GM19324 (cell line): ENCODE measurements at regions not wholly inside any gene's neighbourhood (a gene's known extent, or its start where the extent isn't known, plus 50 kb on each side); places are given as distances from the start of the nearest gene placed in this dataset.
A peak's percentile ranks its signal among the peaks of the same experiment; 100 is the strongest.

Experiments used
- ATAC-seq: cut with Tn5 transposase; IDR thresholded peaks from one replicate; pipeline ENCODE4 v1.9.1; 2021; ENCODE audit warnings: mild to moderate bottlenecking, moderate library complexity; ENCODE audit not compliant: unreplicated experiment, low FRiP score

DNA sequence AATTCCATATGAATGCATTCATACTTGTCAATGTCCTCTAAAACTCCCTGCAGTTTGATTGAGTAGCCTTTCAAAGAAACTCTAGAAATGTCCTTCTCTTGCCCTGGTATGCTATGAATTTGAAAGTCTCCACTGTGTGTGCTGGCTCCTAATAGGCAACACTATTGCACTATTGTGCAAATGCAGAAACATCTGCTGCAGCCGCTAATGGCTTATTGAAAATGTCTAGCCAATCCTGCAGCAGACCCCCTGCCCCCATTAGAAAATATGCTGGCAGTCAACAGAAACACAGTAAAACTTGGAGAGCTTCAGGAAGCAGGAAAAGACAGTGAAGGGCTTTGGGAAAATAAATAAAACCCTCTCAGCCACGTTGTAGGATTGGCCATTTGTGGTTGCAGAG is 87.3 kb upstream of the GRAMD2B start:
- no peak for ATAC-seq

DNA sequence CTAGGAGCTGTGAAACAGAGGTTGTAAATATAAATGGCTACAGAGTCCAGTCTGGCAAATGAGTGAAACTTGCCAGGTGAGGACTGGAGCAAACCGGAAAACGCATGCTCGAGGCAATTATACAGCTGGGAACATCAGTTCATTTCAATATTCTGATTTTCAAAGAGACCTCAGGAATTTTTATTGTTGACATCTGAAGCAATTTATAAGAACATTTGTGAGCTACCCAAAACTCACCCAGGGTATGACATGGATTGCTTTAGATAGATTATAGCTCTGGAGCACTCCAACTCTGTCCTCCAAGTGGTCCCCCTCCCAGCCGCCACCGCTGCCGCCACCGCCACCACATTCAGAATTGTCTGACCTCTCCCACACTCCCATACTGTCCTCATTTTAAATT is 84.6 kb upstream of the GRAMD2B start:
- no peak for ATAC-seq

DNA sequence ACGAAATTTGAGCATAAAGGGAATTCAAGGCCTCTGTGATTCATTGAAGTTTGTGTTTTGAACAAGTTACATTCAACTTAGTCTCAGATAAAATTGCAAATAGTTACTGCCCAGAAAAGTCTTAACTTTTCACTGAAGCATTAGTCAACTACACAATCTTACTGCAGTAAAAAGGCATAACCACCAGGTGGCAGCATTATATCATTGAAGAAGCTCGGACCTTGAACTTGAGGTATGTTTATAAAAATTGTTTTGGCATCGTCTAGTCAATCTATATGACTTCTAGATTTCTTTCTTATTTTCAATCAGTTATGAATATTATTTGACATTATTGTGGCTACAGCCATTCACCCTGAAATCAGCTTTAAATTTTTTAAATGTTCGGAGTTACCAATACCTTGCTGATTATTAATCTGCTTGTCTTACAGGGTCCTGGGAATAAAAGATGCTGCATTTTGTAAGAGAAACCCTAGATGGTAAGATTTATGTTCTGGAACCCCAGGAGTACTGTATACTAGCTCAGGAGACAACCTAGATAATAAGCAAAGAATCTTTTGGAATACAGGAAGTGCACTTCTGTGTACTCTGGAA is 83.9 kb upstream of the GRAMD2B start:
- ATAC-seq: no peak

DNA sequence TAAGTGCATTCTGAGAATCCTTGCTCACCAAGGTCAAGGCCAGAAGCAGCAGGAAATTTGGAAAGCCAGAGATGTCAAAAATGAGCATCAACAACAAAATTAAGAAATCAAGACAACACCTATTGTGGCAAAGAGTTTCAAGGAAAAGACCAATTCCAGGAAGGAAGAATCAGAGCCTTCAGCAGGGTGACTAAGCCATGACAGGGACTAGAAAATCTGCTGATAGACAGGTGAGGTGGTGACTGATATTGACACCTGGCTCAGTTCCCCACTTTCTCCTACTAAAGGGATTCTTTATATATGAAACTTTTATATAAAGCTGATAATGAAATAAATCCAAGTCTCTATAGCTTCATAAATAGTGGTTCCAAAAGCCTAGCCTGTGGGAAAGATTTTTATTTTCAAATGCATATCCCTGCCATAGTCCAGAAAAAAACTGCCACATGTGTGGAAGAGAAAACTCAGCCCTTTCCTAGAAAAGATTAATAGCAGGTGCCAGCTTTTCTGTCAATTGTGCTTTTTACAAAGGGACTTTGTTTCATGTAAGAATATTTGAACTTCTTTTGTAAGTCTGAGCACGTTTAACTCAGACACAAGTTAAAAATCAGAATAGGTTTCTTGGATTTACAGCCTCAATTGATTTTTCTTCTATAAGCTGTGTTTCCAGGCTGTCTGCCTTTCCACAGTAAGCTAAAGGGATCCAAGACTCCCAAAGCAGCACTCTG is 81.1 kb upstream of the GRAMD2B start:
- ATAC-seq: no peak

DNA sequence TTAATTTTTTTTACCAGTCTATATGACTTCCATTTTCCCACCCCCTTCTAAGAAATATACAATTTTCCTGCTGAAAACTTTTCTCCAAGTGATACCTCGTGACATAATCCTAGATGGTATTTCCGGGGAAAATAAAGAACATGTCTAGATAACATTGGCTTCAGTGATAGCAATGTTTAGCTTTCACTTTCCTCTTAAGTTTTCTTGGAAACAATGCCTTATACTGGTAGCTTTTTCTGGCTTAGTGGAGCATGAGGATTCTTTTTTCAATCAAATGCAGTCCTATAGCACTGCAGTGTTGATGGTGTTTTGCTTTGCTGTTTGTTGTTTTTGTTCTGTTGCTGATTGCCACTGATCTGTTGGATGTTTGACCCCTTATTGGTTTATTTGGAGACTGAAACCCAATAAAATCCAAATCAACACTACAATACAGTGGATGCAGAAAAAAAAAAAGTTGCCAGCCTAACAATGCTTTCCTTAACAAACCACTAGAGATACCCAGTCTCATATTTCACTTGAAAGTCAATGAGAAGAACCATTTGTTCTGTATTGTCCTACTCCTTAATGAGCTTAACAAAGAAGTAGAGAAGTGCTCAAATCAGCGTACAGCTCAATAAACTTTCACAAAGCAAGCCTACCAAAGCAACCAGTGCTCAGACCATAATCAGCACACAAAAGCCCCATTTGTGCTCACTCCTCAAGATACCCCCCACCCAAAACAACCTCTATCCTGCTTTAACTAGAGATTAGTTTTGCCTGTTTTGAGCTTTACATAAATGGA is 74.2 kb upstream of the GRAMD2B start:
- ATAC-seq: no peak

DNA sequence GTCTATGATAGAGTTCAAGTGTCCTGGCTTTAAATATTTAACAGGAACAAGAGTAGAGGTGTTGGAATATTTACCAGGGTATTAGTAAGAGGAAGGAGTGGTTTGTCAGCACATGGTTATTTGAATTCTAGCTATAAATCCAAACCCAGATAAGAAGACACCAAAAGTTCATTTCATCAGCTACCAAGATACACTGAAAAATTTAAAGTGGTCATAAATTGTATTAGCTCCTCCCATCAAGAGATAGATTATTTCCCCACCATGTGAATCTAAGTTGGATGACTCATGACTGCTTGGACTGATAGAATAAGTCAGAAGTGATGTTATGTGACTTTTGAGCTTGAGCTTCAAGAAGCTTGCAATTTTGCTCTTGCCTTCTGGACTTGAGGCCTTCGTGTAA is 72.1 kb upstream of the GRAMD2B start:
- ATAC-seq: no peak

DNA sequence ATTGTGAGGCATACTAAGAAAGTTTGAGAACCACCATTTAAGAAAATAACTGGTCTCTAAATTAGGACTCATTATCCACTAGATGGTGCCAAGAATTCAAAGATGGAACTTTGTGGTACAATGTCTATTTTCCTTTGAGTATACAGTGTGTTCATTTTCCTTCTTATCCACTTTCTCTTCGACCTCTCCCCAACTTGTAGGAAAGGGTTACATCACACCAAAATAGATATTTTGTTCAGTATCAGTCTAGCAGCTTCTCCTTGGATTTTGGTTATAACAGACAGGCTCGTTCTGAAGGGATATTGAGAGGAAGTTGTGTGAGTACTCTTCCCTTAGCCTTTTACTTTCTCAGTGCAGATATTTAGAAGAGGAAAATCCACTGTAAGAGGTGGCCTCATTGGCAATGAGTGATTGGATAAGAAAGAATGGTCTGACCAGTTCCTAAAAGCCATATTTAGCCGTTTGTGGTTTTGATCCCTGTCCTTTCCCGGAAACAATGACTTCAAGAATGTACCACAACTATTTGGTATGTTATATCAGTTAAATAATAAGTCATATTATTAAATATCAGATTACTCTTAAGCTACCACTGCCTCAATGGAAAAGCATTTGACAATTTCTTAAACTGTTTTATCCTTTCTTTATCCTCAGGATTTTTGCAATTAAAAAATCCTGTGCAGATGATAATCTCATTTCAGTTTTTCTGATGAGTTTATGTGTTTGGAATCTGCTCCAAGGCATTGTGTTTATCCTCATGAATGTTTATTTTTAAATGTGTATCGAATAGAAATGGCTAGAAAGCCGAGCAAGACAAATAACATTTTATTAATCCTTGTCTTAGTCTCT is 69.0 kb upstream of the GRAMD2B start:
- ATAC-seq: no peak

DNA sequence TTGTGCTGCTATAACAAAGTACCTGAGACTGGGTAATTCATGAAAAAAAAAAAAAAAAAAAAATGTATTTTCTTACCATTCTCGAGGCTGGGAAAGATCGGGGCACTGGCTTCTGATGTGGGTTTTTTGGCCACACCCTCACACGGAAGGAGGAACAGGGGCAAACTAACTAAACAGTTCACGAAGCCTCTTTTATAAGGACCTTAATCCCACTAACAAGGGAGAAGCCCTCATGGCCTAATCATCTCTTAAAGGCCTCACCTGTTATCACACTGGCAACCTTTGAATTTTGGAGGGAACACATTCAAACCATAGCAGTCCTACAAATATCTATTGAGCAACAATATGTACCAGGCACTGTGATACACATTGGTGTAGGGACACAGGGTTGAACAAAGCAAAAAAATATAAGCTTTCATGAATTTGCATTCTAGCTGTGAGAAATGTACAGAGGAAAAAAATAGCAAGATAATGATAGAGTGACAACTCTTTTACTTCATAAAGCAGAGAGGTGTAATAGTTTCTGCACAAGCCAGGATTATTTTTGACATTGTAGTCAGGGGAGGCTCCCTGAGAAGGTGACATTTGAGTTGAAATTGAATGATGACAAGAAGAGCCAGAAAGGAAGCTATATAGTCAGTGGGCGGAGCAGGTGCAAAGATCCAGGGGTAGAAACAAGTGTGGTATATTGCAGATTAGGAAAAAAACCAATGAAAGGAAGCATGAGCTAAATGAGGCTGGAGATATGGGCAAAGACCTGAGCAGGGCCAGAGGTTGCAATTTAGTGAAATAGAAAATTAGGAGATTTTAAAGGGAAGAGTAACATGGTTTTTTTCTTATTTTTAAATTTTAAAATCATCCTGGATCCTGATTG is 68.1 kb upstream of the GRAMD2B start:
- no peak for ATAC-seq

DNA sequence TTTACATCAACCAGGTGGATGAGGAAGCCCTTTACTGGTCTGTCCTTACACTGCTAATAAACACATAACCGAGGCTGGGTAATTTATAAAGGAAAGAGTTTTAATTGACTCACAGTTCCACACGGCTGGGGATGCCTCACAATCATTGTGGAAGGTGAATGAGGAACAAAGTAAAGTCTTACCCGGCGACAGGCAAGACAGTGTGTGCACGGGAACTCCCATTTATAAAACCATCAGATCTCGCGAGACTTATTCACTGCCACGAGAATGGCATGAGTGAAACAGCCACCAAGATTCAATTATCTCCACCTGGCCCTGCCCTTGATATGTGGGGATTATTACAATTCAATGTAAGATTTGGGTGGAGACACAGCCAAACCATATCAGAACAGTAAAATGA is 67.3 kb upstream of the GRAMD2B start:
- no peak for ATAC-seq

DNA sequence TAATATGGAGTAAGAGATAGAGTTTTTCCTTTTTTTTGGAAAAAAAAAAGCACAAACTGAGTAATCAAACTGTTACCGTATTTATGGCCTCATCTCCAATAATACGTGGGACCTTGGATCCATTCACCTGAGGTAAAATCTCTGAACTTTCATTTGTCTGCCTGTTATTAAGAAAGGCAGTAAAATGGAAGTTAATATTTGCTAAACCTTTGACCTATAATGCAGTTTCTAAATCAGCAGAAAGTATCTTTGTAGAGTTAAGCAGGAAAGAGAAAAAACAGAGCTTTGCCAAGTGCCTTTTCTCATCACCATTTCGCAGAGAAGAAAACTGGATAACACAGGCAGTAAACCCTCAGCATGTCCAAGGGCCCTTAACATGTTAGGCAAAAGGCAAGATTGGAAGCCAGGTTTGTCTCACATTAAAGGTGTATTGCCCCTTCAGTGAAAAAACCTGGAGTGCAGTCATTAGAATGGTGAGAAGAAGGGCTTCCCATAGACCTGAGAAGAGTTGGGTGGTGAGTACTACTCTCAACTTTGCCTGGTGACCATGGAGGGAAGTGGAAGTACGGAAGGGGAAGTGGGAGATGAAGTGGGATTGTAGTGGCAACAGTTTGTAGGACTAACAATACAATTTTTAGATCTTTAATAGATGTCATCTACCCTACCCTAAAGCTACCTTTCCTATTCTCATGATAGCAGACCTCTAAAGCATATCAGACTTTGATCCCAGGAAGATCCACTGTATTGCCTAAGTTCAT is 65.4 kb upstream of the GRAMD2B start:
- ATAC-seq: no peak

DNA sequence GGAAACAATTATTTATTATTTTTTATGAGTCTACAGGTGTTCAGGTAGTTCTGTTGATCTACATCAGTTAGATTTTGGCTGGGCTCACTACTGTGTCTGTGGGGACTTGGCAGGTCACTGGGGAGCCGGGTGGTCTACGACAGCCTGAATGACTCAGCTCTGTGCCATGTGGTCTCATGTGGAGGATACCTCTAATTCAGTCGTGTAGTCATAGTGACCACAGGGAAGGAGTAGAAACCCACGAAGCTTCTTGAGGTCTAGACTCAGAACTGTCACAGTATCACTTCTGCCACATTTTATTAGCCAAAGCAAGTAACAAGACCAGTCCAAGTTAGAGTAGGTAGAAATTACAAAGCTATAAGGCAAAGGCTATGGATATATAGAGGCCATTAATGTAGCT is 64.7 kb upstream of the GRAMD2B start:
- peak; percentile 80 for ATAC-seq

DNA sequence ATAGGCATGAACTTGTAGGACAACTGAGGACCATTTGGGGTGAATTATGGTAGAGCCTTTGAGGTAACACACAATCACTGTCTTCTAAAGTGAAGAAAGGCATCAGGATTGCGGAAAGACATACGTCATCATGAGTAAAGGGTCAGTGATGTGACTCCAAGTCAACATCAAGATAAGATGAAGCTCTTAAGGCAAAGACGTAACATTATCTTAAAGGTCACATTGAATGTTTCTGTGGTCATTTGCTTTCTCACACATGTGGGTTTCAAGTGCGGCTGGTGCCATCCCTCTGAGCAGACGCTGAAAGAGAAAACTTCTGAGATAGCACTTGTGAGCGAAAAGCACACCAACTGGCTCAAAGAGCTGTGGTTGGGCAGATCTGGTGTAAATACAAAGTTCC is 63.3 kb upstream of the GRAMD2B start:
- ATAC-seq: no peak

DNA sequence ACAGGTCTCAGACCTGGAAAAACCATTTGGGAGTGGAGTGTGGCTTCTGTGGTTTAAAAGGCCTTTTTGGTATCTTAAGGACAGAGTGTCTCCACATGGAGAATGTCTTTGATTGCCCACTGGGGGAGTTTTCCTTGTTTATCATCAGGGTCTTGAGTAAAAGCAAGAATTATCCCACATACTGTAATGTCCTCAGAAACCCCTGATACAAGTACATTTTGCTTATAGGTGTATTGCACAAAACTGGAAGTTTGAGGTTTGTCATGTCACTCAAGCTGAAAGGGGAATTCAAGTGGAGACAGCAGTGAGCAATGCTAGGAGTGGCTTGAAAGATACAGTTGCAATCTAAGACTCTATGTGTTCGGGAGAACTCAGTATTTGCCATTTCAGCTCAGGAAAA is 62.7 kb upstream of the GRAMD2B start:
- no peak for ATAC-seq

DNA sequence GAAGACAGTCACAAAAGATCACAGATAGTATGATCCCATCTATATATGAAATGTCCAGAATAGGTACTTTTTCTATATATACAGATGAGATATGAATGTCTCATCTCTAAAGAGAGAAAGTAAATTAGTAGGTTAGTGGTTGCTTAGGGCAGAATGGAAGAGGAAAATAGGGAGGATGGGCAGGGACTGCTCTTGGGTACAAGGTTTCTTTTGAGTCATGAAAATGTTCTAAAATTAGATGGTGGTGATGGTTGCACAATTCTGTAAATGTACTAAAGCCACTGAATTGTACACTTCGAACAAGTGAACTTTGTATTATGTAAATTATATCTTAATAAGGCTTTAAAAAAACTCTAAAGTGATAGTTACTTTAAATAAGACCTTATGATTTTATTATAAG is 59.6 kb upstream of the GRAMD2B start:
- ATAC-seq: no peak

DNA sequence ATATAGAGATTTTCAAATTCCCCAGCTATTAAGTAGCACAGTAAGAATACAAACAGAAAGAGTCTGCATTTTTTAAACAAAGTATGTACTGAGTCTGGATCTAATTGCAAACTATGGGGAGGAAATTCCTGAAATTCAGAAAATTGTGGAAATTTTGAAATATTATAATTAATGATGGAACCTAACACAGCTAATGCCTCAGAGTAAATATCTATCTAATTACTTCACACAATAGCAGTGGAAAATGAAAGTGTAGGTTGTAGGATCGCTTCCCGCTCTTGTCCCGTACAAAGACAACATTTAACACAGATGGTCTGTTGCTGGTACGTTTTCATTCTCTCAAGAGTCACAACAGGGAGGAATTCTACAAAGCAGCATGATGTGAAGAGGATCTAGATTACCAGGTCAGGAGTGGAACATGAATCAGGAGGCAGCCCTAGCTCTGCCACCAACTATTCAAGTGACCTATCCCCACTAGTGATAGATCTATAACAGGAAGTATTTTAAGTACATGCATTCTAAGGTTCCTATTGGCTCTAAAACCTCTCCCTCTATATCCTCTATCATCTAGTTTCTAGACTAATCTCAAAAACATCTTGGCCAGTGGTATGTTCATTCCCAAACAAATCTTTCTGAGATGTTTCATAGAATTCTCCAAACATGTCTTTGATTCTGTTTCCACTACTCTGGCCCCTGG is 58.9 kb upstream of the GRAMD2B start:
- no peak for ATAC-seq

DNA sequence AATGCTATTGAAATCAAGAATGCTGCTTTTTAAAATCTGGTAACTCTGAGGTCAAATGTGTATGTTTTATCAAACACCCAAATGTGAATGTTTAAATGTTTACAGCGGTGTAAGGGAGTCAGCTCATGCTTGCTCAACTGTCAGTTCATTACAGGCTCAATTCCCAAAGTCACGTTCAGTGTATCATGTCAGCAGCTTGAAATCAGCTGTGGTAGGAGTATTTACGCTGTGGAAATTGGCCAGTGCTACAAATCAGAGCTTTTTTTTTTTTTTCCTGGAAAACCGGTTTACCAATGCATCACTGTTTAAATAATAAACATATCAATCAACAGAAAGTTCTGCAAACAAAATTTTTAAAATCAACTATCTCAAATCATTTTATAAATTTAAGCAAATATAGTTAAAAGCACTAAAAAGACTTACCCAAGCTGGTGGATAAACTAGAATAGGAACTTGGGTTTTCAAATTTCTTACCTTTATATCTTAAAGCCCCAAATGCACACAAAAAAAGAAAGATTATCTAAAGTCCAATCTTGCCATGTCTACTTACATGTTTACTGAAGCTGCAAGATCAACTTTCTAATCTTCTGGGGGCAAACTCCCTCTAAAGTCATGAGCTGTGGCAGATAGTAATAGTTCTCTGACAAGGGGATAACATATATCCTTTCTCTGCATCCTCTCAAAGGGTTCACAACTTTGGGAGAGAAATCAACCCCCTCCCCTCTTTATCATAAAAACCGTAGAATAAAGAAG is 57.6 kb upstream of the GRAMD2B start:
- no peak for ATAC-seq

DNA sequence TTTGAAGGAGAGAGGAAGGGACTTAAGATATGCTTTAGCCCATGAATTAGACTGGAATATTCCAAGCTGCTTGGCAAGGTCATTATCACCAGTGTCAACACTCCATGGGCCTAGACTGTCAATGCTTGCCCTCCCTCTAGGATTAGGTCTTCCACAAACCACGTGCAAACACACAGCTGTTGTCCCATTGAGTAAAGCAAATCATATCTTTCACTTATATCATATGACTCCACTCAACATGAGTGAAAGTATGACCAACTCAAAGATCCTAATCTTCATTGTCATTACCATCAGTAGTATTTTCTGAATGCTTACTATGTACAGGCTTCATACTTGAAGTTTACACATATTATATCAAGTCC is 57.0 kb upstream of the GRAMD2B start:
- ATAC-seq: no peak

DNA sequence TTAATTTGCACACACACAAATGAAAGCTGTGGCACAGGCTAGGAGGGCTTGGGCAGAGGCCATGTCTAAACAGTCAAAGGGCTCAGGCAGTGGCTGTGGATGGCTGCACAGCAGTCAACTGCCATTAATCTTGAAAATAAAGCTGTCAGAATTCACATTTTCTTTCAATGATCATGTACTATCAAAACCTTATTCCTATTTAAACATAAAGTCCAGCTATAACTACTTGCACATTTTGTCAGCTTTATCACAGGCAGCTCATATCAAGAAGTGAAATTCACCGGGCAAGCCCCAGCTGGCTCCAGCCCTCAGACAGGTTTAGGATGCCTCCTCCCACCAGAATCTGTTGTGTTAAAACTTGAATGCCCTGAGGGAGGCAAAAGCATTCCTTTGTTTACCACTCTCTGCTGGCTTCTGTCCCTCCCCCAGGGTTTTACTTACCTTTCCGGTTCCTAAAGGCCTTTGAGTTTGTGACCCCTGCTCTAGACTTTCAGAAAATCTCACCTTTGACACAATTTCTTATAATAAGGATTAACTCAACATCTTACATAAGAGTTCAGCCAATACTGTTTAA is 54.9 kb upstream of the GRAMD2B start:
- peak; percentile 73 for ATAC-seq
